Right hindlimb (tissue), 1 donor: ENCODE measurements at regions not wholly inside any gene's neighbourhood (a gene's known extent, or its start where the extent isn't known, plus 50 kb on each side); places are given as distances from the start of the nearest gene placed in this dataset.
"Not testable (repeated sequence)": the region's sequence is repeated elsewhere in the genome, so short reads cannot be mapped to it uniquely, and the experiment has no call there.

ENCODE experiments used
- DNase-seq: peaks from one replicate; pipeline ENCODE4 v3.0.0-alpha.2; 2018

DNA sequence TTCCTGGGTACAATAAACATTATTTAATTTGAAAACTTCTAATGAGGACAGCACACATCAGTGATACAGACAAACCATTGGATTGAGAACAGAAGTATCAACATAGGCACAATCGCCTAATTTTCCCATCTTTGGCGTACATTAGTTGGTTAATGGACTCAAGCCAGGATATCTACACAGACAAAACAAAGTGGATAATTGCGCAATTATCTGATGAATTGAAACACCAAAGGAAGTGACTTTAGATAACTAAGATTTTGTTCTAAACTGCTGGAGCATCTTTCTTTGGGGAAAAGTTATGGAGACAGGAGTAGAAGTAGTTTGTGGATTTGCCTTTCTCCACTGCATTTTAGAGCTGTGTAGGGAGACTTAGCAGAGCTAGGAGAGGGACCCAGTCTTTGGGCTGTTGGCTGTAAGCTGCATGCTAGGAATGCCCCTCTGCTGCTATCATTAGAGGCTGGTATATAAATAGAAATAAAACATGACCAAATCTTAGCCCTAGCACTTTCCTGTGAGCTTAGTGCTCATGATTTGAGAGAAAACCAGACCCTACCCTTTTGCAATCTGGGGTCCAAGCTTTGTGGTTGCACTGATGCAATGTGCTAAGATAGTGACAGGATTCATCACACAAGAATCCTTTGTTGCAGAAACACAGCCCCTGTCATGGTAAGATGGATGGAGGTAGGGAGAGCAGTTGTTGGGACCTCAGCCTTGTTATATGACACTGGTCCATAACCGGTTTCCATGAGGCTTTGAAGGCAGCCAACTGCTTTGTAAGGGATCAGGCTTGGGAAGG lies 264.5 kb upstream of the PIK3C3 start:
- DNase-seq, result no peak

DNA sequence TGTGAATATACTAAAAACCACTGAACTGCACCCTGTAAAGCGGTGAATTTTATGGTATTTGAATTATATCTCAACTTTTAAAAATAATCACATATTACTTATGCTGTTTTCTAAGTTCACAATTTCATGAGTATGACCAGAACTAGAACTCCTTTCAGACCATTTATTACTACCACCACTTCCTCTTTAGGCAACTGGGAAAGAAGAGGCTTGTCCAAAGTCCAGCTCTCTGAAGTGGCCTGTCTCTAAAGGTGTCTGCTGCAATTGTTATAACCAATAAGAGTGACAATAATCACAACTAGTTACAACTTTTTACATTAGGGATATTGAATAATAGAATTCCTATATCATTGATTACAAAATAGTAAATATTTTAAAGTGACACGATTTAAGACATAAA lies 267.9 kb upstream of the PIK3C3 start:
- DNase-seq, result no peak

GRCh38 chr18:41681138-41681880 lies 273.7 kb upstream of the PIK3C3 start:
- no peak for DNase-seq

DNA sequence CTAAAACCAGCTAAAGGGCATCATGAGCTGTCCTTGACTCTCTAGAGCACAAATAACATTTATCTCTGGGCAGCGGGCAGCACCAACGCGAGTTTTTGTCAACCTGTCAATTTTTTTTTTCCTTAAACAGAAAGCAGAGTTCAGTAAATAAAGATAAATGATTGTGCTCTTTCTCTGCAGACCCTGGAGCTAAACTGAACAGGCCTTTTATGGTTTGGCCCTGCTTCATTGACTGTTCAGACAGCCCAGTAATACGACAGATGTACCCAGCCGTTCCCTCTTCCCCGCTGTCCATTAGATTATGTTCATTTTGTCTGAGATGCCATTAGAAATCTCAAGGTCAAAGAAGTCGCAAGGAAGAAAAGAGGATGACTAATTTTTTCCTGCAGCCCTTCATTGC lies 280.5 kb upstream of the PIK3C3 start:
- DNase-seq, result no peak

- no peak for DNase-seq
Observed at GRCh38 chr18:41666231-41666630, 288.8 kb upstream of the PIK3C3 start.

- no peak for DNase-seq
Observed at GRCh38 chr18:41665210-41665609, 289.8 kb upstream of the PIK3C3 start.

DNA sequence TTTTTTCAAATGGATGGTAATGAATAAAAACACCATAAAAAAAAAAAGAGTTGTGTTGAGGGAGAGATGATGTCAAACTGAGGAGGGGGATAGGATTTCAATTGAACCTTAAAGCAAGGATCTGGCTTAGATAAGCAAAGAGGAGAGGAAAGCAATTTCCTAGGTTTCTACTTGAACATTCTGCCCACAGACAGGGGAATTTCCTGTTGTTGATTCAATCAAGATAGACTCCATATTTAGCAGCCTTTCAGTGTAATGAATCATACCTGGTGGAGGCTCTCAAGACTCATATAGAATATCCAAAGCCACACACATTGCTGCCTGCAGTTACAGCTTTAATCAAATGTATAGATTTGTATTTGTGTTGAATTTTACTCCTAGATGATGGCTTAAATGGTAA lies 294.4 kb upstream of the PIK3C3 start:
- no peak for DNase-seq

DNA sequence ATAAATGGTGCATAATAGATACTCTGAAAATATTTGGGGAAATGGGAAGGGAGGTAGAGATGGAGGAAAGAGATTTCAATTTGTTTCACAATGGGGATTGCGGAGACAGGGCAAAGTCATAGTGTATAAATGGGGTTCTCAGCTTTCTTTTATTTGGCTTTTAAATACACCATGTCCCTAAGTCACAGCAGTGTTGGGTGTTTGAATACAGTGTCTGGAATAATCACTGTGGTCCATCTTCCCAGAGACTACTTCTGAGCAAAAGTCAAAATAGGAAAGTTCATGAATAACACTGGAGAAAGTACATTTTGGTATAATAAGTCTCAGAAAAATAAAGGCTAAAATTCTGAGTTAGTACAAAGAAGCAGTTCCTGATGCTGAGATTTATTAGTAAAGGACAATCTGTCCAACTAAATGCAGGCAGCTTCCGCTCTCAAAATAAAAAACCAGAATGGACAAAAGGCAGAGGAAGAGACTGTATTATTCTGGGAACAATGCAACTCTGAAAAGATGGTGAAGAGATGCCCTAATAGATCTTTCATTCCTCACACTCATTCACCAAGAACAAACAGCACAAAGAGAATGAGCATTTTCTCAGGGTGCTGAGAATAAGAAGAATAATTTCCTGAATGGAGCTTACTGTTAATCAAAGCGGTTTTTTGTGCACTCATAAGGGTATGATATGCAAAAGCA lies 295.4 kb upstream of the PIK3C3 start:
- no peak for DNase-seq

DNA sequence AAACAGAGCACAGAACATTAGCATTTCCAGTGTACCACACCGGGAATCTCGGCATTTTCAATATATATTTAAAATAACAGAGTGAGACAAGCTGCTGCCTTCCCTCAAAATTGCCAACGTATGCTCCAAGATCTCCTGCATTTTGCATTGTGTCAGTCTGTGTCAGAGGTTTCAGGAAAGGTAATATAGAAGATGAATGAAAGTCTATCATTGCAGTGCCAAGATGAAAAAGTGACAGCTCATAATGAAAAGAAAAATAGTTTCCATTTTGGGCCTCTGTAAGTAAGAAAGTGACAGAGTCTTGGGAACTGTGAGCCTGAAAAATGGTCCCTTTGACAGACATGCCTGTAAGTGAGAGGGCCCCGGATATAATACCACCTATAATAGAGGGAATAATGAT lies 297.8 kb upstream of the PIK3C3 start:
- no peak for DNase-seq

- no peak for DNase-seq
Observed at GRCh38 chr18:41655074-41655473, 300.0 kb upstream of the PIK3C3 start.

DNA sequence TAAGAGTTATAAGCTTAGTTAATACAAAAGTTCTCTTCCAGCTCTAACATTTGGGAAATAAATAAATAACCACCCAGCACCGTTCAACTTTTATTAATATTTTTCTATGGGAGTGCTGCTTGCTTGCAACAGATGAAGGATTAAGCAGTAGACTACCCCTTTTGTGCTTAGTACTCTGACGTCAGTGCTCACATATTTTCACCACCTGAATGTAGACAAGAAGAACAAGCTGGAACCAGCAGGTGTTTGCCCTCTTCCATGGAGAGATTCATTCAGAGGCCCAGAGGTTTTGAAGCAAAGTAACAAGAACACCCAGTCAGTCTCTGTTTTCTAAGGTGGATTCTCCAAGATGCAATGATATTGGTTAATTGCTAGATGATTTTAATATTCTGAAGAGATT lies 307.1 kb upstream of the PIK3C3 start:
- DNase-seq, result no peak

DNA sequence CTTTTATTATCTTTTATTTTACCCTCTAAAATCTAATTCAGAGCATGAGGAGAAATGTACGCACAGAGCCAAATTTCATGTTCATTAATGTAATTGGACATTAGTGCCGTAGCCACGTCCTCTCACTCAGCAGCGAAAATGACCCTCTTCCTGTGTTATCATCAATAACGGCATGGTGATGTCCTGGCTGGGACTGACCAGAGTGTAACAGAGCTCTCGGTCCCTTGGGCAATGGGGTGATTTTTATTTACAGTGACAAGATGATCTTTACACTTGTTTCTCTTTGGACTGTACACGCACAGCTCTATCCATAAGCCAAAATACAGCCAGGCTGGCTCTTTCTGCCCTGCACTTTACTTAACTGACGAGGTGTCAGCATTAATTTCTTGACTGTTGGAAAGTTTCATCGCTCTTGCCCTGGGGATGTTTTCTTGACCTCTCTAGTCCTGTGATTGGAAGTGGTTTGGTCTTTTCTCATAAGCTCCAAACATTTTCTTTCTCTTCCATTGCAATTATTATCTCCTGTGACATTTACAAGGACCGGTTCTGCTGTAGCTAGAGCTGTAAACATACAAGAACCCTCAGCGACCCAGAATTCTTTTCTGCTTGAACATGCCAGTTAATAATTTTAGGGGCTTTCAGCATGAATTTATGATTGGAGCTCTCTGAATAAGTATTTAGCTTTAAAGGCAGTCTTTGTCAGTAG lies 308.0 kb upstream of the PIK3C3 start:
- no peak for DNase-seq

- DNase-seq, result no peak
Observed at GRCh38 chr18:41645589-41646360, 309.3 kb upstream of the PIK3C3 start.

- DNase-seq, result no peak
Observed at GRCh38 chr18:41644466-41644865, 310.6 kb upstream of the PIK3C3 start.

DNA sequence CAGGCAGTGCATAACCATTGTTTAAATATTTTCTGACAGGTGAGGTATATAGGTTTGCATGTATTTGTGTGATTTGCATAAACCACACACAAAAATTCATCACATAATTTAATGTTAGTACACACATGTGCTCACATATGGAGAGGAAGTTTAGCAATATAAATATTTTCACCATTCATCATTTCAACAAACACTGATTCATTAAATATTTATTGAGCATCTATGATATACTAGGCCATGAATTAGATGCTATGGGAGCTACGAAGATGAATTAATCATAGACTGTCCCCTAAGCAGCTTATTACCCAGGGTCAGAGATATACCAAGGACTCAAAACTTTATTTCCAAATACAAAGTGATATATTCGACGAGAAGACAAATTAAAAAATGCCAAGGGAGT lies 311.6 kb upstream of the PIK3C3 start:
- DNase-seq, result no peak

DNA sequence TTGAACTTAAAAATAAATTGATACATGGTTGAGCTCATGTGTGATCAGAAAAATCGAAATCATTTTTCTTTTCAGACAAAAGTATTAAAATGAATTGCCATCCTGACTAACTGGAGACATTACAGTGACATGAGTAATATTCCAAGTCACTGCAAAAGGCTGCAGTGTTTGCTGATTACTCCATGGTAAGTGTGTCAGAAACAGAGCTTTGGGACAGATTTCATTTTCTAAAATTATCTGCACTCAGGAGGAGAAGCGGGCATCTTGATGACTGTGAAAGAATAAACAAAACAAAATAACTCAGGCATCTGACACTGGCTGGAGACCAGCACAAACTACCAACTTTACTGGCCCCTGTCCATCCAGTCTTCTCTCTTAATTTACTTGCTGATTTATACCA lies 312.3 kb upstream of the PIK3C3 start:
- no peak for DNase-seq

DNA sequence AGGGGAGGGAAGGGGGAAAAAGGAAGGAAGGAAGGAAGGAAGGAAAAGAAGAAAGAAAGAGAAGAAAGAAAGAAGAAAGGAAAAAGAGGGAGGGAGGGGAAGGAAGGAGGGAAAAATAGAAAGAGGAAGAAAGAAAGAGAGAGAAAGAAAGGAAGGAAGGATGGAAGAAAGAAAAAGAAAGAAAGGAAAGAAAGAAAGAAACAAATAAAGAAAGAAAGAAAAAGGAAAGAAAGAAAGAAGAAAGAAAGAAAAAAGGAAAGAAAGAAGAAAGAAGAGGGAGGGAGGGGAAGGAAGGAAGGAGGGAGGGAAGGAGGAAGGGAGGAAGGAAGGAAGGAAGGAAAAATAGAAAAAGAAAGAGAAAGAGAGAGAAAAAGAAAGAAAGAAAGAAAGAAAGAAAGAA lies 315.8 kb upstream of the PIK3C3 start:
- no peak for DNase-seq

- not testable (repeated sequence) for DNase-seq
Observed at GRCh38 chr18:41631723-41632285, 323.2 kb upstream of the PIK3C3 start.

- no peak for DNase-seq
Observed at GRCh38 chr18:41630232-41630886, 324.7 kb upstream of the PIK3C3 start.

DNA sequence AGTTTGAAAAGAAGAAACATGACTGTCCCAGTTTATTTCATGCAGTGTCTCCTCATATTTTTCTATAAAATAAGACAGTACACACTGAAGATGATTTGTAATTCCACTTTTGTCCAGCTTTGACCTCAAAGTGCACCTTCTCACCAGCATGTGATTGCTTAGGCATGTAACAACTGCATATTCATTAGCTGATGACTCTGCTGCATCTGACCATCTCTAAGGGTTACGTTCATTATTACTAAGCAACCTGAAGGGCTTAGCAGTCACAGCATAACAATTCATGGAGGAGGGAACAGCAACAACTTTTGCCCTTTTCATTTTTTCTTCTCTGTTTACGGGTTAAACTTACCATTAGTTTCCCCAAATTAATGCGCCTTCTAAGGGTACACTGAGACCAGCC lies 330.6 kb upstream of the PIK3C3 start:
- DNase-seq, result no peak

DNA sequence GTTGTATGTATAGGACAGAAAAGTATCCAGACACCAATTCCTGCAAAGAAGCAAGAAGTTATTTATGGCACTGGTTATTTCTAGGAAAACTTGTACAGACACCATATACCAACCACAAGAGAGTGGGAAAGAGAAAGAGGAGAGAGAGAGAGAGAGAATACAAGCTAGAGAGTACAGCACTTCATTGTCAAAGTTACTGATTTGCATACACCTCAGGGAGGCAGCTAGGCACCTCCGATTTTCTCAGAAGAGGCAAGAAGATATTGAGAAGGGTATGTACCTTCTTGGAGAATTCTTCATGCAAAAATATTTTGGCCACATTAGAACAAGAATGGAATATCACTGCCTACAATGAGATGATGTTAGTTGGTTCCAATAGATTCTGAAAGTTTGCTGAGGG lies 333.9 kb upstream of the PIK3C3 start:
- no peak for DNase-seq

DNA sequence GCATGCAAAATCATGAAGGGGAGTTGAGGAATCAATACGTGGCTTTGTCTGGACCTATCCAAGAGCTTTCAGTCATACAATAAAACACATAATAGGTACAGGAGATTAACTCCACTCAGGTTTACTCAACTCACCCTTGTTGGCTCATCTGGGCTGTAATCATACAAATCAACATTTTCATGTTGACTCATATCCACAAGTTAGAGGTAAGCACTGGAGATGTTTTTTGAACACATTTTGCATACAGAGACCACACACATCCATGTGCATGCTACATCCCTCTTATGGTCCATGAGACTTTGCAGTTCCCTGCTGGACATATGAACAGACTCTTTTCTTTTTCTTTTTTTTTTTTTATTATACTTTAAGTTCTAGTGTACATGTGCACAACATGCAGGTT lies 336.9 kb upstream of the PIK3C3 start:
- no peak for DNase-seq
